GM12891 (cell line): ENCODE measurements at regions not wholly inside any gene's neighbourhood (a gene's known extent, or its start where the extent isn't known, plus 50 kb on each side); places are given as distances from the start of the nearest gene placed in this dataset.

Source experiments
- PAX5 ChIP-seq: IDR thresholded peaks from 2 replicates; pipeline ENCODE4 v1.6.1; 2011; ENCODE audit warnings: low read length, moderate library complexity, mild to moderate bottlenecking; ENCODE audit not compliant: insufficient read depth, severe bottlenecking
- POLR2A ChIP-seq: IDR thresholded peaks from 2 replicates; pipeline ENCODE4 v1.6.1; 2011; ENCODE audit warnings: low read depth, low read length, control low read depth
- POLR2AphosphoS5 ChIP-seq: IDR thresholded peaks from 2 replicates; pipeline ENCODE4 v1.6.1; 2011; ENCODE audit warnings: low read depth, low read length, control low read depth
- POU2F2 ChIP-seq: IDR thresholded peaks from 2 replicates; pipeline ENCODE4 v1.6.1; 2011; ENCODE audit warnings: low read depth, mild to moderate bottlenecking, control low read depth, low read length, moderate library complexity
- SPI1 ChIP-seq: IDR thresholded peaks from 2 replicates; pipeline ENCODE4 v1.6.1; 2011; ENCODE audit warnings: low read depth, low read length, control low read depth
- TAF1 ChIP-seq: IDR thresholded peaks from 2 replicates; pipeline ENCODE4 v1.6.1; 2011; ENCODE audit warnings: low read depth, low read length, control low read depth

- TF ChIP-seq TAF1 (no peak), POLR2AphosphoS5 (no peak), POU2F2 (no peak), POLR2A (no peak), SPI1 (no peak), PAX5 (no peak)
Measured at GRCh38 chr2:184472481-184472880, 125.8 kb upstream of the ZNF804A start.
